ENCODE measurements at regions not wholly inside any gene's neighbourhood (a gene's known extent, or its start where the extent isn't known, plus 50 kb on each side); places are given as distances from the start of the nearest gene placed in this dataset.

GRCh38 chr5:29069104-29069402 is 2030.7 kb upstream of the CDH9 start:
- Histone ChIP-seq H4K20me1 (no peaks in the 10 kb centered on the region), H3K9me3 (no peaks in the 10 kb centered on the region), H3K4me2 (no peak overlapping the region), H3K36me3 (no peaks in the 10 kb centered on the region), H3K4me3 (no peak overlapping the region), H3K4me1 (no peaks in the 10 kb centered on the region), H3K27ac (no peak overlapping the region), H3K27me3 (no peaks in the 10 kb centered on the region), H3K9ac (no peak overlapping the region)
- no peak for TF ChIP-seq Cebpa-rat (IDR thresholded peaks at IDR 0.05)

DNA sequence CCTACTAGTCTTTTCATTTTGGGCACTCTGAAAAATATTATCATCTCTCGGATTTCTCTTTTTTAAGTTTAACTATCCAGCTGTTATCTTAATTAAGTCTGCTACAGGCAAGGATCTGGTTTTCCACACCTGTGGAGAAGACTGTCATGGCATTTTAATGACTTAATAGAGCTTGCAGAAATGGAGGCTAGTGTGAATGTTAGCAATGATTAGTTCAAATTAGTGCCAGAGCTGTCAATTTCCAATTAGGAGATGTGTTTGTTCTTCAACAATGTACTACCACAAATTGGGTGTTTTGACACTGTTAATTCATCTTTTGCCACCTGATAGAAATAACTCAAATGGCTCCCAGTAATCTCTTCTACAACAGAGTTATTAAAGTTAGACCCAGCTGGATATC is 2023.0 kb upstream of the CDH9 start:
- Histone ChIP-seq H3K27ac (no peak overlapping the region), H3K4me3 (no peak overlapping the region), H4K20me1 (no peaks in the 10 kb centered on the region), H3K9ac (no peak overlapping the region), H3K9me3 (no peaks in the 10 kb centered on the region), H3K27me3 (no peaks in the 10 kb centered on the region), H3K4me1 (no peaks in the 10 kb centered on the region), H3K4me2 (no peak overlapping the region), H3K36me3 (no peaks in the 10 kb centered on the region)
- no peak for TF ChIP-seq Cebpa-rat (IDR thresholded peaks at IDR 0.05)

DNA sequence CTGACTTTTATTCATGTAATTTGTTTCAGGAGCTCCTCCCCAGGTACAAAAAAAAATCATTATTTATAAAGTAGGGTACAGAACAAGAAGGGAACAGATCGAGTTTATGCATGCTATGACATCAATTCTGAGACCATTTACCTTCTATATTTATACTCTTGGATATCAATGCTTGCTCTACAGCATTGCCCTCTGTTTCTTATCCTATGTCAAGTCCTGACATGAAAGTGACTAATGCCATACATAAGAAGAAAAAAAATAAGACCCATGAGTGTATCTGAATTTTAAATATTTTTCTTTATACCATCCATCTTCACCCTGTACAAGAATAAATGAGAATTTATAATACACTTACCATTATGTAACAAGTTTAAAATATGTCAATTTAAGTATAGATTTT is 2016.3 kb upstream of the CDH9 start:
- TF ChIP-seq Cebpa-rat (IDR thresholded peaks at IDR 0.05) = no peak
- H3K36me3 ChIP-seq = no peaks in the 10 kb centered on the region
- no peaks in the 10 kb centered on the region for H3K27me3 ChIP-seq
- no peak overlapping the region for H3K27ac ChIP-seq
- H3K4me1 ChIP-seq = no peaks in the 10 kb centered on the region
- H3K9ac ChIP-seq = no peak overlapping the region
- H3K4me3 ChIP-seq = no peak overlapping the region
- H3K4me2 ChIP-seq = no peak overlapping the region
- H3K9me3 ChIP-seq = no peaks in the 10 kb centered on the region
- no peaks in the 10 kb centered on the region for H4K20me1 ChIP-seq

- H3K4me1 ChIP-seq = no peaks in the 10 kb centered on the region
- H3K4me3 ChIP-seq = no peak overlapping the region
- no peaks in the 10 kb centered on the region for H4K20me1 ChIP-seq
- no peaks in the 10 kb centered on the region for H3K9me3 ChIP-seq
- H3K4me2 ChIP-seq = no peak overlapping the region
- H3K27ac ChIP-seq = no peak overlapping the region
- no peak overlapping the region for H3K9ac ChIP-seq
- TF ChIP-seq Cebpa-rat (IDR thresholded peaks at IDR 0.05) = no peak
- H3K36me3 ChIP-seq = no peaks in the 10 kb centered on the region
- no peaks in the 10 kb centered on the region for H3K27me3 ChIP-seq
Observed at GRCh38 chr5:29054282-29054681, 2015.9 kb upstream of the CDH9 start.

DNA sequence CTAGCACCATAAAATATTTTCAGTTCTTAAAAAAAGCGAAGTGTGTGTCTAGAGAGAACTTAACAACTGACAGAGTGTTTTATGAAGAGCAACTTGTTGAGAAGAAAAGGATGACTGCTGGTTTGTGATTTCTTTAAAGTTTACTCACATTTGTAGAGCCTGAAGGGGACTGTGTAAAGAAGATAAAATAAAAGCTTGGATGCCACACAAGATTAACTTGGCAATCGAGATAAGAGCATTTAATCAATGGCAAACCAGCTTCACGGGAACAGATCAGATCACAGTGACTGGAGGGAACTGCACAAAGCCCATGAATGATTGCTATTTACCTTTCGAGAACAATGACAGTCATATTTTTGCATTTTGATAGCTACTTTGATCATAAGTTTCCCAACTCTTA is 2013.1 kb upstream of the CDH9 start:
- no peaks in the 10 kb centered on the region for H3K36me3 ChIP-seq
- H3K27ac ChIP-seq = no peak overlapping the region
- no peak for TF ChIP-seq Cebpa-rat (IDR thresholded peaks at IDR 0.05)
- no peaks in the 10 kb centered on the region for H4K20me1 ChIP-seq
- H3K4me2 ChIP-seq = no peak overlapping the region
- H3K27me3 ChIP-seq = no peaks in the 10 kb centered on the region
- no peak overlapping the region for H3K4me3 ChIP-seq
- no peaks in the 10 kb centered on the region for H3K9me3 ChIP-seq
- no peak overlapping the region for H3K9ac ChIP-seq
- no peaks in the 10 kb centered on the region for H3K4me1 ChIP-seq

- no peak overlapping the region for H3K27ac ChIP-seq
- no peaks in the 10 kb centered on the region for H3K9me3 ChIP-seq
- no peaks in the 10 kb centered on the region for H3K27me3 ChIP-seq
- no peak for TF ChIP-seq Cebpa-rat (IDR thresholded peaks at IDR 0.05)
- no peaks in the 10 kb centered on the region for H4K20me1 ChIP-seq
- no peaks in the 10 kb centered on the region for H3K4me1 ChIP-seq
- no peak overlapping the region for H3K4me2 ChIP-seq
- H3K4me3 ChIP-seq = no peak overlapping the region
- H3K9ac ChIP-seq = no peak overlapping the region
- H3K36me3 ChIP-seq = no peaks in the 10 kb centered on the region
Observed at GRCh38 chr5:29042152-29042551, 2003.8 kb upstream of the CDH9 start.

GRCh38 chr5:29040404-29040803 is 2002.0 kb upstream of the CDH9 start:
- no peak overlapping the region for H3K27ac ChIP-seq
- H3K36me3 ChIP-seq = no peaks in the 10 kb centered on the region
- no peaks in the 10 kb centered on the region for H3K27me3 ChIP-seq
- H3K9ac ChIP-seq = no peak overlapping the region
- H4K20me1 ChIP-seq = no peaks in the 10 kb centered on the region
- no peak for TF ChIP-seq Cebpa-rat (IDR thresholded peaks at IDR 0.05)
- H3K4me1 ChIP-seq = no peaks in the 10 kb centered on the region
- H3K4me2 ChIP-seq = no peak overlapping the region
- H3K4me3 ChIP-seq = no peak overlapping the region
- H3K9me3 ChIP-seq = no peaks in the 10 kb centered on the region

- Histone ChIP-seq H3K36me3 (no peaks in the 10 kb centered on the region), H3K9me3 (no peaks in the 10 kb centered on the region), H3K9ac (no peak overlapping the region), H3K4me2 (no peak overlapping the region), H3K4me1 (no peaks in the 10 kb centered on the region), H3K4me3 (no peak overlapping the region), H4K20me1 (no peaks in the 10 kb centered on the region), H3K27ac (no peak overlapping the region), H3K27me3 (no peaks in the 10 kb centered on the region)
- TF ChIP-seq Cebpa-rat (IDR thresholded peaks at IDR 0.05) = no peak
Observed at GRCh38 chr5:29039994-29040393, 2001.6 kb upstream of the CDH9 start.

GRCh38 chr5:29037716-29038115 is 1999.3 kb upstream of the CDH9 start:
- Histone ChIP-seq H4K20me1 (no peaks in the 10 kb centered on the region), H3K4me3 (no peak overlapping the region), H3K9me3 (no peaks in the 10 kb centered on the region), H3K4me1 (no peaks in the 10 kb centered on the region), H3K4me2 (no peak overlapping the region), H3K27ac (no peak overlapping the region), H3K27me3 (no peaks in the 10 kb centered on the region), H3K9ac (no peak overlapping the region), H3K36me3 (no peaks in the 10 kb centered on the region)
- no peak for TF ChIP-seq Cebpa-rat (IDR thresholded peaks at IDR 0.05)

GRCh38 chr5:29024052-29024451 is 1985.7 kb upstream of the CDH9 start:
- no peak for TF ChIP-seq Cebpa-rat (IDR thresholded peaks at IDR 0.05)
- H3K4me2 ChIP-seq = no peak overlapping the region
- H3K9me3 ChIP-seq = no peaks in the 10 kb centered on the region
- no peaks in the 10 kb centered on the region for H3K36me3 ChIP-seq
- H3K4me3 ChIP-seq = no peak overlapping the region
- H3K4me1 ChIP-seq = no peaks in the 10 kb centered on the region
- H3K27ac ChIP-seq = no peak overlapping the region
- no peak overlapping the region for H3K9ac ChIP-seq
- no peaks in the 10 kb centered on the region for H3K27me3 ChIP-seq
- H4K20me1 ChIP-seq = no peaks in the 10 kb centered on the region

DNA sequence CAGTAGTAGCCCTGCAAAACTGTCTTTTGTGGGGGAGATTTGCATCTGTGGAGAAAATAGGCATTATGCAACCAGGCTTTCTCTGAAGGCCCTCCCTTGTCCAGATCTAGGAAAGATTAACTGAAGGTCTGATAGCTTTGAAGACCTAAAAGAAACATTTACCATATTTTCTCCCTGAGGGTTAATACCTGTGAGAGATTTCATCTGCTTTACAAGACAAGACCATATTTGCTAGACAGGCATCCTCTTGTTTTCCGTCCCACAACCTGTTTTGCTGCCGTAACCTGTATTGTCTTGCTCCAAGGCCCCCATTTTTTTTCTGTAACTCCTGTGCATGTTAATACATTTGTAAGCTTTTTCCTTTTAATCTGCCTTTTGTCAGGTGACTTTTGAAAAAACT is 1985.2 kb upstream of the CDH9 start:
- no peak for TF ChIP-seq Cebpa-rat (IDR thresholded peaks at IDR 0.05)
- H4K20me1 ChIP-seq = no peaks in the 10 kb centered on the region
- H3K27me3 ChIP-seq = no peaks in the 10 kb centered on the region
- no peaks in the 10 kb centered on the region for H3K4me1 ChIP-seq
- H3K27ac ChIP-seq = no peak overlapping the region
- no peak overlapping the region for H3K9ac ChIP-seq
- H3K4me2 ChIP-seq = no peak overlapping the region
- no peaks in the 10 kb centered on the region for H3K9me3 ChIP-seq
- no peaks in the 10 kb centered on the region for H3K36me3 ChIP-seq
- no peak overlapping the region for H3K4me3 ChIP-seq

Measured in BLaER1 (cell line).